ENCODE measurements at regions not wholly inside any gene's neighbourhood (a gene's known extent, or its start where the extent isn't known, plus 50 kb on each side); places are given as distances from the start of the nearest gene placed in this dataset.

- in situ Hi-C loops (cut with MboI; ENCODE audit: low pct_unique_long_range_greater_than_20kb in 2 of 9, low sequenced_read_pairs in 9 of 9, unreplicated experiment in 9 of 9), result no loop called here
- H3K4me3 ChIP-seq, result no peak overlapping the region
- no peak overlapping the region for H3K27ac ChIP-seq
These were observed 105.8 kb upstream of the MSX1 start for GRCh38 chr4:4753643-4754042.

GRCh38 chr4:4752576-4753401 is 106.7 kb upstream of the MSX1 start:
- WGBS, 10 experiments, result 17 to 49% (median 31%) methylated on average over 1 to 9 of the region's 15 CpGs; no CpG with 5 or more reads in 1 of the 10 experiments
- peak in 5 of 8 experiments; percentile 80 to 90 (median 86) for ATAC-seq (replicated peaks in 6 of 8)
- no peak overlapping the region for H3K4me3 ChIP-seq
- peak overlapping the region; percentile 66 to 68 for H3K27ac ChIP-seq
- in situ Hi-C loops (cut with MboI; ENCODE audit: low pct_unique_long_range_greater_than_20kb in 2 of 9, low sequenced_read_pairs in 9 of 9, unreplicated experiment in 9 of 9), result no loop called here
- peaks cover 22 to 30% of the 10 kb centered on the region in 2 donors for H3K4me1 ChIP-seq (replicated peaks in 1 of 2)

More at GRCh38 chr4:4753643-4754042, 105.8 kb upstream of the MSX1 start:
- H3K4me1 ChIP-seq (replicated peaks in 1 of 2), result peaks cover 30 to 35% of the 10 kb centered on the region in 2 donors
- 40 to 100% (median 83%) methylated on average over 1 to 6 of the region's 7 CpGs; no CpG with 5 or more reads in 1 of the 10 experiments for WGBS, 10 experiments
- no peak for ATAC-seq (replicated peaks in 6 of 8)

- WGBS, 10 experiments, result 45 to 100% (median 85%) methylated on average over 1 to 9 of the region's 12 CpGs; no CpG with 5 or more reads in 4 of the 10 experiments
- H3K4me1 ChIP-seq (replicated peaks in 1 of 2), result peaks cover 22 to 30% of the 10 kb centered on the region in 2 donors
- no peak overlapping the region for H3K4me3 ChIP-seq
- ATAC-seq (replicated peaks in 6 of 8), result peak in 1 of 8 experiments; percentile 17
- in situ Hi-C loops (cut with MboI; ENCODE audit: low pct_unique_long_range_greater_than_20kb in 2 of 9, low sequenced_read_pairs in 9 of 9, unreplicated experiment in 9 of 9), result no loop called here
- peak overlapping the region; percentile 66 to 68 for H3K27ac ChIP-seq
These were observed 107.4 kb upstream of the MSX1 start for GRCh38 chr4:4752025-4752424.

- ATAC-seq (replicated peaks in 6 of 8), result no peak
- H3K4me1 ChIP-seq (replicated peaks in 1 of 2), result peaks cover 22 to 30% of the 10 kb centered on the region in 2 donors
- H3K4me3 ChIP-seq, result no peak overlapping the region
- 55 to 100% (median 97%) methylated on average over 2 of the region's 7 CpGs; no CpG with 5 or more reads in 6 of the 10 experiments for WGBS, 10 experiments
- H3K27ac ChIP-seq, result no peak overlapping the region
- in situ Hi-C loops (cut with MboI; ENCODE audit: low pct_unique_long_range_greater_than_20kb in 2 of 9, low sequenced_read_pairs in 9 of 9, unreplicated experiment in 9 of 9), result no loop called here
These were observed 109.3 kb upstream of the MSX1 start for GRCh38 chr4:4750187-4750586.

GRCh38 chr4:4749137-4749536 is 110.3 kb upstream of the MSX1 start:
- no peak overlapping the region for H3K4me3 ChIP-seq
- in situ Hi-C loops (cut with MboI; ENCODE audit: low pct_unique_long_range_greater_than_20kb in 2 of 9, low sequenced_read_pairs in 9 of 9, unreplicated experiment in 9 of 9), result no loop called here
- H3K4me1 ChIP-seq (replicated peaks in 1 of 2), result peaks cover 22 to 30% of the 10 kb centered on the region in 2 donors
- WGBS, 10 experiments, result 76 to 100% (median 84%) methylated on average over 1 to 3 of the region's 5 CpGs; no CpG with 5 or more reads in 4 of the 10 experiments
- no peak for ATAC-seq (replicated peaks in 6 of 8)
- no peak overlapping the region for H3K27ac ChIP-seq

GRCh38 chr4:4746444-4746843 is 113.0 kb upstream of the MSX1 start:
- Histone ChIP-seq H3K27ac (no peak overlapping the region), H3K4me3 (no peak overlapping the region), H3K4me1 (replicated peaks in 1 of 2) (peaks cover 4 to 9% of the 10 kb centered on the region in 2 donors)
- no peak for ATAC-seq (replicated peaks in 6 of 8)
- 17 to 100% (median 86%) methylated on average over 1 of the region's 1 CpG; no CpG with 5 or more reads in 5 of the 10 experiments for WGBS, 10 experiments
- in situ Hi-C loops (cut with MboI; ENCODE audit: low pct_unique_long_range_greater_than_20kb in 2 of 9, low sequenced_read_pairs in 9 of 9, unreplicated experiment in 9 of 9), result no loop called here

GRCh38 chr4:4740071-4740470 is 119.4 kb upstream of the MSX1 start:
- in situ Hi-C loops (cut with MboI; ENCODE audit: low pct_unique_long_range_greater_than_20kb in 2 of 9, low sequenced_read_pairs in 9 of 9, unreplicated experiment in 9 of 9), result no loop called here
- Histone ChIP-seq H3K27ac (no peak overlapping the region), H3K4me3 (no peak overlapping the region), H3K4me1 (replicated peaks in 1 of 2) (no peaks in the 10 kb centered on the region)
- no peak for ATAC-seq (replicated peaks in 6 of 8)

- WGBS, 10 experiments, result 80 to 100% (median 91%) methylated on average over 1 to 6 of the region's 6 CpGs; no CpG with 5 or more reads in 4 of the 10 experiments
- no peak overlapping the region for H3K27ac ChIP-seq
- in situ Hi-C loops (cut with MboI; ENCODE audit: low pct_unique_long_range_greater_than_20kb in 2 of 9, low sequenced_read_pairs in 9 of 9, unreplicated experiment in 9 of 9), result no loop called here
- peak in 2 of 8 experiments; percentile 45 to 72 for ATAC-seq (replicated peaks in 6 of 8)
- no peak overlapping the region for H3K4me3 ChIP-seq
- no peaks in the 10 kb centered on the region for H3K4me1 ChIP-seq (replicated peaks in 1 of 2)
These were observed 123.6 kb upstream of the MSX1 start for GRCh38 chr4:4735870-4736269.

GRCh38 chr4:4735136-4735750 is 124.2 kb upstream of the MSX1 start:
- Histone ChIP-seq H3K4me3 (no peak overlapping the region), H3K27ac (no peak overlapping the region), H3K4me1 (replicated peaks in 1 of 2) (no peaks in the 10 kb centered on the region)
- WGBS, 10 experiments, result 0 to 82% (median 49%) methylated on average over 1 to 9 of the region's 9 CpGs
- ATAC-seq (replicated peaks in 6 of 8), result peak in 2 of 8 experiments; percentile 34 to 55
- in situ Hi-C loops (cut with MboI; ENCODE audit: low pct_unique_long_range_greater_than_20kb in 2 of 9, low sequenced_read_pairs in 9 of 9, unreplicated experiment in 9 of 9), result no loop called here

GRCh38 chr4:4734425-4734824 is 125.0 kb upstream of the MSX1 start:
- no peak overlapping the region for H3K27ac ChIP-seq
- peak in 1 of 8 experiments; percentile 69 for ATAC-seq (replicated peaks in 6 of 8)
- in situ Hi-C loops (cut with MboI; ENCODE audit: low pct_unique_long_range_greater_than_20kb in 2 of 9, low sequenced_read_pairs in 9 of 9, unreplicated experiment in 9 of 9), result no loop called here
- no peak overlapping the region for H3K4me3 ChIP-seq
- 33 to 100% (median 91%) methylated on average over 1 to 5 of the region's 5 CpGs; no CpG with 5 or more reads in 4 of the 10 experiments for WGBS, 10 experiments
- H3K4me1 ChIP-seq (replicated peaks in 1 of 2), result no peaks in the 10 kb centered on the region

GRCh38 chr4:4733663-4734062 is 125.8 kb upstream of the MSX1 start:
- ATAC-seq (replicated peaks in 6 of 8), result no peak
- in situ Hi-C loops (cut with MboI; ENCODE audit: low pct_unique_long_range_greater_than_20kb in 2 of 9, low sequenced_read_pairs in 9 of 9, unreplicated experiment in 9 of 9), result no loop called here
- Histone ChIP-seq H3K4me3 (no peak overlapping the region), H3K27ac (no peak overlapping the region), H3K4me1 (replicated peaks in 1 of 2) (no peaks in the 10 kb centered on the region)
- 80 to 100% (median 100%) methylated on average over 1 to 3 of the region's 3 CpGs; no CpG with 5 or more reads in 5 of the 10 experiments for WGBS, 10 experiments

GRCh38 chr4:4730249-4730648 is 129.2 kb upstream of the MSX1 start:
- Histone ChIP-seq H3K4me3 (no peak overlapping the region), H3K27ac (no peak overlapping the region), H3K4me1 (replicated peaks in 1 of 2) (no peaks in the 10 kb centered on the region)
- 4 to 95% (median 61%) methylated on average over 2 to 10 of the region's 11 CpGs; no CpG with 5 or more reads in 1 of the 10 experiments for WGBS, 10 experiments
- no peak for ATAC-seq (replicated peaks in 6 of 8)
- in situ Hi-C loops (cut with MboI; ENCODE audit: low pct_unique_long_range_greater_than_20kb in 2 of 9, low sequenced_read_pairs in 9 of 9, unreplicated experiment in 9 of 9), result no loop called here

- in situ Hi-C loops (cut with MboI; ENCODE audit: low pct_unique_long_range_greater_than_20kb in 2 of 9, low sequenced_read_pairs in 9 of 9, unreplicated experiment in 9 of 9), result no loop called here
- no peak overlapping the region for H3K27ac ChIP-seq
- no peaks in the 10 kb centered on the region for H3K4me1 ChIP-seq (replicated peaks in 1 of 2)
- no peak overlapping the region for H3K4me3 ChIP-seq
- no peak for ATAC-seq (replicated peaks in 6 of 8)
- WGBS, 10 experiments, result 100% methylated on average over 1 of the region's 7 CpGs; no CpG with 5 or more reads in 8 of the 10 experiments
These were observed 130.3 kb upstream of the MSX1 start for GRCh38 chr4:4729206-4729605.

All from motor neuron (in vitro differentiated cells).